PC-3 (cell line): ENCODE measurements at regions not wholly inside any gene's neighbourhood (a gene's known extent, or its start where the extent isn't known, plus 50 kb on each side); places are given as distances from the start of the nearest gene placed in this dataset.

Experiments used
- EZH2 ChIP-seq: fragments of 300-600 bp; sonication (generic); IDR thresholded peaks from one replicate; pipeline ENCODE4 v1.6.1; 2017; ENCODE audit warnings: antibody characterized with exemption, mild to moderate bottlenecking, low read length; ENCODE audit not compliant: unreplicated experiment
- EZH2phosphoT487 ChIP-seq: fragments of 300-600 bp; sonication (generic); IDR thresholded peaks from 2 replicates; pipeline ENCODE4 v1.6.1; 2018; ENCODE audit warnings: mild to moderate bottlenecking, antibody characterized with exemption, low read length, borderline replicate concordance
- TF ChIP-seq, protein P1 (sequence below): fragments of 300-600 bp; sonication (generic); conservative IDR thresholded peaks from 2 replicates; pipeline ENCODE4 v1.5.1; 2017; ENCODE audit warnings: antibody characterized with exemption, low read depth, mild to moderate bottlenecking, low read length

DNA sequence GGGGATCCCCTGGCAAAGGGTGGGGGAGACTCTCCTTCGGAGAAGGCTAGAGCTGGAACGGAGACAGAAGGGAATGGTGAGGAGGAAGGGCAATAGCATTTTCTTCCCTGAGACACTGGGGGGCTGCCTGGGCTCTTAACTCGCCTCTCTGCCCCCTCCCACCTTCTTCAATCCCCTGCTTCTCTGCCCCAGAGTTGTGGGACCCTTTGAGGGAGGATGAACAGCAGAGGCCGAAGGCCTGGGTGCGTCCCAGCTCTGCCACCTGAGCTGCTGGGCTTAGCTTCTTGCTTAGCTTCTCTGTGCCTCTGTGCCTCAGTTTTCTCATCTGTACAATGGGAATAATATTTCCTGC is 72.4 kb downstream of the RTL6 start:
- TF ChIP-seq, protein P1, sequence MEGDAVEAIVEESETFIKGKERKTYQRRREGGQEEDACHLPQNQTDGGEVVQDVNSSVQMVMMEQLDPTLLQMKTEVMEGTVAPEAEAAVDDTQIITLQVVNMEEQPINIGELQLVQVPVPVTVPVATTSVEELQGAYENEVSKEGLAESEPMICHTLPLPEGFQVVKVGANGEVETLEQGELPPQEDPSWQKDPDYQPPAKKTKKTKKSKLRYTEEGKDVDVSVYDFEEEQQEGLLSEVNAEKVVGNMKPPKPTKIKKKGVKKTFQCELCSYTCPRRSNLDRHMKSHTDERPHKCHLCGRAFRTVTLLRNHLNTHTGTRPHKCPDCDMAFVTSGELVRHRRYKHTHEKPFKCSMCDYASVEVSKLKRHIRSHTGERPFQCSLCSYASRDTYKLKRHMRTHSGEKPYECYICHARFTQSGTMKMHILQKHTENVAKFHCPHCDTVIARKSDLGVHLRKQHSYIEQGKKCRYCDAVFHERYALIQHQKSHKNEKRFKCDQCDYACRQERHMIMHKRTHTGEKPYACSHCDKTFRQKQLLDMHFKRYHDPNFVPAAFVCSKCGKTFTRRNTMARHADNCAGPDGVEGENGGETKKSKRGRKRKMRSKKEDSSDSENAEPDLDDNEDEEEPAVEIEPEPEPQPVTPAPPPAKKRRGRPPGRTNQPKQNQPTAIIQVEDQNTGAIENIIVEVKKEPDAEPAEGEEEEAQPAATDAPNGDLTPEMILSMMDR, result no peak
- TF ChIP-seq EZH2 (no peak), EZH2phosphoT487 (no peak)
